ENCODE measurements at regions not wholly inside any gene's neighbourhood (a gene's known extent, or its start where the extent isn't known, plus 50 kb on each side); places are given as distances from the start of the nearest gene placed in this dataset.
A peak's percentile ranks its signal among the peaks of the same experiment; 100 is the strongest.

DNA sequence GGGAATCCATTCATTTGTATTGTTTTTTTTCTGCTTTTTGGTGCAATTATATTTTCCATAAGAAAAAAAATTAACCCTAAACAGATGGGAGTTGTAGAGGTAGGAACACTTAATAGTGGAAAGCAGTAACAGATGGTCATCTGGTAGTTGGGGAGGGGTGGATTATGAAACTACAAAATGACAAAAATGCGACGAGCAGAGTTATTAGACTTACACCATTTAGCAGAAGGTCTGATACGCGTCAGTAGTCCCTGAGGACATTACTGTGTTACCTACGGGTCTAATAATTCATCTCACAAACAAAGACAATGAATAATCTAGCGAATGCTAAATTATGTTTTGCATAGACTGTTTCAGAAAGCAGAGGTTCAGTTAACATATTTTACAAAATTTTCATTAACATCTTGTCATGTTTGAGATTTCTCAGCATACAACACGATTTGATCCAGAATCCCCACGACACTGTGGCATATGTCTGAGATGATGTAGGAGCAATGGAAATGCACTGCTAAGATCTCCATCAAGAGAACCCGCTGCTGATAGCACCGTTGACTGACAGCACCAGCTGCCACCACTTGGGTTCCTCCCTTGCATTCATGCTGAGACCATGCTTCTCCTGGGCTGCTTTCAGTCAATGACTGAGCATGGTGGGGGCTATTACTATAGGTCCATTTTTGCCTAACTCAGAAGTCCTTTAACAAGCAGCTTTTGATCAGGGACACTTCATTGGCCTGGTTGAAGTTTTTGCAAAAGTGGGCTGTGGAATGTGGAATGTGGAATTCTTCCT lies 182.2 kb upstream of the CPHXL start:
- no peak overlapping the region for H3K27ac Mint-ChIP-seq (ENCODE audit: unreplicated experiment)
- TF ChIP-seq, protein P1, sequence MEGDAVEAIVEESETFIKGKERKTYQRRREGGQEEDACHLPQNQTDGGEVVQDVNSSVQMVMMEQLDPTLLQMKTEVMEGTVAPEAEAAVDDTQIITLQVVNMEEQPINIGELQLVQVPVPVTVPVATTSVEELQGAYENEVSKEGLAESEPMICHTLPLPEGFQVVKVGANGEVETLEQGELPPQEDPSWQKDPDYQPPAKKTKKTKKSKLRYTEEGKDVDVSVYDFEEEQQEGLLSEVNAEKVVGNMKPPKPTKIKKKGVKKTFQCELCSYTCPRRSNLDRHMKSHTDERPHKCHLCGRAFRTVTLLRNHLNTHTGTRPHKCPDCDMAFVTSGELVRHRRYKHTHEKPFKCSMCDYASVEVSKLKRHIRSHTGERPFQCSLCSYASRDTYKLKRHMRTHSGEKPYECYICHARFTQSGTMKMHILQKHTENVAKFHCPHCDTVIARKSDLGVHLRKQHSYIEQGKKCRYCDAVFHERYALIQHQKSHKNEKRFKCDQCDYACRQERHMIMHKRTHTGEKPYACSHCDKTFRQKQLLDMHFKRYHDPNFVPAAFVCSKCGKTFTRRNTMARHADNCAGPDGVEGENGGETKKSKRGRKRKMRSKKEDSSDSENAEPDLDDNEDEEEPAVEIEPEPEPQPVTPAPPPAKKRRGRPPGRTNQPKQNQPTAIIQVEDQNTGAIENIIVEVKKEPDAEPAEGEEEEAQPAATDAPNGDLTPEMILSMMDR (IDR thresholded peaks at IDR 0.05; ENCODE audit: unreplicated experiment), result no peak
- no peak for DNase-seq (ENCODE audit: low spot score)
- H3K9me3 Mint-ChIP-seq (ENCODE audit: unreplicated experiment), result peaks cover 26% of the 10 kb centered on the region
- no peaks in the 10 kb centered on the region for H3K4me1 Mint-ChIP-seq (ENCODE audit: unreplicated experiment)
- no peaks in the 10 kb centered on the region for H3K27me3 Mint-ChIP-seq (ENCODE audit: unreplicated experiment)
- H3K4me3 Mint-ChIP-seq (ENCODE audit: unreplicated experiment), result no peak overlapping the region
- no peaks in the 10 kb centered on the region for H3K36me3 Mint-ChIP-seq (ENCODE audit: low read depth, unreplicated experiment)

DNA sequence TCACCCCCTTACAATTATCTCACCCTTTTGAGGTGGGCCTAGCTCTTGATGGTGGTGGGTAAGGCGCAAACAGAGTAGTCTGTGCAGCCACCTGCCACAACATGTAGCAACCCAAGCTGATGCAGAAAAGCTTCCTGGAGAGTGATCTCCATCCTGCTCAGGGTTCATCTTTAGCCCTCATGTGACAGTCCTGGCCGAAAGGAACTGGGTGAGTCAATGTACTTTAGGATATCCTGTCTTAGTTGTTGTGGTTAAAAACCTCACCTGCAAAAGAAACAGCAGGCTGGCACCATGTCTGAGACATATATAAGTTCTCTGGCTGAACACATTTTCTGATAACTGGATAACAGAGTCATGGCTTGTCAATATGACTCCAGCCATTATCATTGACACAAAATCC lies 183.5 kb upstream of the CPHXL start:
- Mint-ChIP-seq H3K4me3 (ENCODE audit: unreplicated experiment) (no peak overlapping the region), H3K36me3 (ENCODE audit: low read depth, unreplicated experiment) (no peaks in the 10 kb centered on the region), H3K9me3 (ENCODE audit: unreplicated experiment) (peaks cover 26% of the 10 kb centered on the region), H3K4me1 (ENCODE audit: unreplicated experiment) (no peaks in the 10 kb centered on the region), H3K27me3 (ENCODE audit: unreplicated experiment) (no peaks in the 10 kb centered on the region), H3K27ac (ENCODE audit: unreplicated experiment) (no peak overlapping the region)
- no peak for DNase-seq (ENCODE audit: low spot score)
- TF ChIP-seq, protein P1 (IDR thresholded peaks at IDR 0.05; ENCODE audit: unreplicated experiment), result no peak

- Mint-ChIP-seq H3K9me3 (ENCODE audit: unreplicated experiment) (peaks cover 30% of the 10 kb centered on the region), H3K4me1 (ENCODE audit: unreplicated experiment) (no peaks in the 10 kb centered on the region), H3K4me3 (ENCODE audit: unreplicated experiment) (peak overlapping the region; percentile 42), H3K27me3 (ENCODE audit: unreplicated experiment) (peaks cover 4% of the 10 kb centered on the region), H3K36me3 (ENCODE audit: low read depth, unreplicated experiment) (peaks cover 4% of the 10 kb centered on the region), H3K27ac (ENCODE audit: unreplicated experiment) (no peak overlapping the region)
- DNase-seq (ENCODE audit: low spot score), result no peak
- TF ChIP-seq, protein P1 (IDR thresholded peaks at IDR 0.05; ENCODE audit: unreplicated experiment), result no peak
Measured at GRCh38 chr16:75911896-75912295, 185.6 kb upstream of the CPHXL start.

- Mint-ChIP-seq H3K27ac (ENCODE audit: unreplicated experiment) (no peak overlapping the region), H3K27me3 (ENCODE audit: unreplicated experiment) (peaks cover 4% of the 10 kb centered on the region), H3K9me3 (ENCODE audit: unreplicated experiment) (peaks cover 34% of the 10 kb centered on the region), H3K4me1 (ENCODE audit: unreplicated experiment) (no peaks in the 10 kb centered on the region), H3K36me3 (ENCODE audit: low read depth, unreplicated experiment) (peaks cover 4% of the 10 kb centered on the region), H3K4me3 (ENCODE audit: unreplicated experiment) (no peak overlapping the region)
- no peak for DNase-seq (ENCODE audit: low spot score)
- TF ChIP-seq, protein P1 (IDR thresholded peaks at IDR 0.05; ENCODE audit: unreplicated experiment), result no peak
Measured at GRCh38 chr16:75913958-75914357, 187.7 kb upstream of the CPHXL start.

- TF ChIP-seq, protein P1 (IDR thresholded peaks at IDR 0.05; ENCODE audit: unreplicated experiment), result no peak
- Mint-ChIP-seq H3K27me3 (ENCODE audit: unreplicated experiment) (peaks cover 4% of the 10 kb centered on the region), H3K36me3 (ENCODE audit: low read depth, unreplicated experiment) (peaks cover 4% of the 10 kb centered on the region), H3K4me3 (ENCODE audit: unreplicated experiment) (no peak overlapping the region), H3K27ac (ENCODE audit: unreplicated experiment) (no peak overlapping the region), H3K4me1 (ENCODE audit: unreplicated experiment) (no peaks in the 10 kb centered on the region), H3K9me3 (ENCODE audit: unreplicated experiment) (peaks cover 21% of the 10 kb centered on the region)
- DNase-seq (ENCODE audit: low spot score), result no peak
Measured at GRCh38 chr16:75916451-75916850, 190.2 kb upstream of the CPHXL start.
